SH-SY5Y (cell line): ENCODE measurements at regions not wholly inside any gene's neighbourhood (a gene's known extent, or its start where the extent isn't known, plus 50 kb on each side); places are given as distances from the start of the nearest gene placed in this dataset.

Experiments used
- GATA2 ChIP-seq: IDR thresholded peaks from 2 replicates; pipeline ENCODE4 v1.6.1; 2011; ENCODE audit warnings: mild to moderate bottlenecking, low read depth, low read length
- GATA3 ChIP-seq: IDR thresholded peaks from 2 replicates; pipeline ENCODE4 v1.6.1; 2011; ENCODE audit warnings: low read depth, mild to moderate bottlenecking, low read length, moderate library complexity

- TF ChIP-seq GATA2 (no peak), GATA3 (no peak)
Observed at GRCh38 chr12:87783467-87783866, 245.7 kb downstream of the C12orf50 start.
